Activated CD8-positive, alpha-beta memory T cell treated with anti-CD3 and anti-CD28 coated beads, Interleukin-2, amount 50 U/mL, for 48 hours (primary cell): ENCODE measurements at regions not wholly inside any gene's neighbourhood (a gene's known extent, or its start where the extent isn't known, plus 50 kb on each side); places are given as distances from the start of the nearest gene placed in this dataset.

Experiments used
- DNase-seq: peaks from one replicate; pipeline ENCODE4 v3.0.0-alpha.2; 2020

DNA sequence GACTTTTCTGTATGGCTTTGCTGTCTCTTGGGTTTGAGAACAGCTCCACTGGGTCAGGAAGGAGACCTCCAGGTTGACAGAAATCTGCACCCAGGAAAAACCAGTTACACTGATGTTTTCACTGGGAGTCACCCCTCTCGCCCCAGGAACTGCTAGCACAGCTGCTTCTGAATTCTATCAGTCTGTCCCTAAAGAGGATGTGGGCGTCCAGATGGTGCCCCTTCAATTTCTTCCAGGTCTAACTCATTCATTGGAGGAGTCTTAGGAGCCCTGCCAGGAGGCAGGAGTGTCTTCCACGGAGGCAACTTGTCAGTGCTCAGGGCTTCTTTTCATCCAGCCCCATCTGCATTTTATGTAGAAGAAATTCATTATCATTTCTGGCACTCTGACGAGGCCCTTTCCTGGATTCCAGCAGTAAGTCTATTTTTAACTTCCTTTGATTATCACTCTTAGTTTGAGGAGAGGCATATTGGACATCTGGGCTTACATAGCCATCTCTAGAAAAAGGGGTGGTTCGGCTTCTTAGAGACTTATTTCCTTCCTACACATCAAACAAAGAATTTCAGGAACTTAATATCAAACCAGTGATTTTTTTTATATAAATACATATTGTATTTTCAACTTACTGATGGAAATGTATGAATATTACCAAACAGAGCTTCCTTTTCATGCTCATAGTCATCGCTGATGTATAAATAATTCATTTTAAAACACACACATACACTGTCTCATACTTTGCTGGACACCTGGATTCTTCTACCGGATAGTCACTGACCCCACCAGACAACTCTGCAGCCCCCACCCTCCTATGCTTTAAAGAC is 148.8 kb downstream of the IRX2 start:
- DNase-seq = no peak

- no peak for DNase-seq
Observed at GRCh38 chr5:2598503-2598902, 153.0 kb downstream of the IRX2 start.

DNA sequence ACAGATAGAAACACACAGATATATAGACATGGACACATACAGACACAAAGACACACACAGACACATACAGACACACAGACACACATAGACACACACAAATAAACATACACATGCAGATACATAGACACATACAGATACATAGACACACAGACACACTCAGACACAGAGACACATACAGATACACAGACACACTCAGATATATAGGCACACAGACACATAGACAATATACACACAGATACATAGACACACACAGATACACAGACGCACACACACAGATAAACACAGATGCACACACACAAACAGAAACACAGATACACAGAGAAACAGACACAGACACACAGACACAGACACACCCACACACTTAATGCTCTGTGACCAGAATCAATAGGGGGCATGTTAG is 156.8 kb downstream of the IRX2 start:
- DNase-seq = no peak

DNA sequence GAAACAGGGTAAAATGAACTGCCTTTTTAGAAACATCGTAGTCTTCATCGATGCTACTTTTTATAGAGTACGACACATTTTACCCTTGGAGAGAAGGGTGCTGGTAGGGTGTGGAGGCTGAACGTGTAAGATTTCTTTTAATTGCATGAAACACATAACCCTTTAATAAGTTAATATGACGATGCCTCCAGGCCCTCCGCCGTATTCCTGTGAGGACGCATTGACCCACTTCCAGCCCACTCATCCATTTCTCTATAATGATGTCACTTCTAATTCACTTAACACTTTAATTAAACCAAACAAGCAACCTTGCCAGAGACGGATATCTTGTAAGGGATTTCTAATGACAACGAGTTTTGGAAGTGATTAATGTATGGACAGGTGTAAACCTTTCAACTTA is 158.7 kb downstream of the IRX2 start:
- DNase-seq = no peak

- DNase-seq = no peak
Observed at GRCh38 chr5:2591777-2592453, 159.6 kb downstream of the IRX2 start.

DNA sequence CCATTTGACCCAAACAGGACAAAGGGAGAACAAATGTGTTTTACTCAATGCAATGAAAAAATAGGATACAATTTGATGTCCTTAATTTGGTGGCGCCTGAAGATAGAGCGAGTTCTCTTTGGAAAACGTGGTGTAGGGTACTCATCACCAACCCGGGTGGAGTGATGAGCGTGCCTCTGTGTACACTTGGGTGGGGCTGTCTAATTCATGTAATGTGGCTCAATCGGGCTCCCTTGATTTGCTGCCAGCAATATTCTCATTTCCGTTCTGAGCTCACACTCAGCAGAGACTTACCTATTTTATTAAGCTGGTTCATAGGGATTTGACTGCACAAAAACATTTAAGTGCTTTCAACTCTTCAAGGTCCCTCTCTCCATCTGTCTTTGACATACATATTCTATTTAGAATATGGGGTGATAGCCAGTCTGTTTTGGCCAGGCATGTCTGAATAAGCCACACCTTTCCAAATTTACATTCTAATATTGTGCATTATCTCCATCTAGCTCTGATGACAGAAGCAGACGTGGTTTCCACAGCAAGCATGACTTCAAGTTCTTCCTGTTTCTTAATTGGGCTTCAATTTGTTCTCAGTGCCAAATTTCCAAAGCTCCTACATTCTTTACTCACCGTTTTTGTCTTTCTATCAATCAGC is 162.5 kb downstream of the IRX2 start:
- no peak for DNase-seq

- DNase-seq = no peak
Observed at GRCh38 chr5:2587189-2588031, 164.1 kb downstream of the IRX2 start.

DNA sequence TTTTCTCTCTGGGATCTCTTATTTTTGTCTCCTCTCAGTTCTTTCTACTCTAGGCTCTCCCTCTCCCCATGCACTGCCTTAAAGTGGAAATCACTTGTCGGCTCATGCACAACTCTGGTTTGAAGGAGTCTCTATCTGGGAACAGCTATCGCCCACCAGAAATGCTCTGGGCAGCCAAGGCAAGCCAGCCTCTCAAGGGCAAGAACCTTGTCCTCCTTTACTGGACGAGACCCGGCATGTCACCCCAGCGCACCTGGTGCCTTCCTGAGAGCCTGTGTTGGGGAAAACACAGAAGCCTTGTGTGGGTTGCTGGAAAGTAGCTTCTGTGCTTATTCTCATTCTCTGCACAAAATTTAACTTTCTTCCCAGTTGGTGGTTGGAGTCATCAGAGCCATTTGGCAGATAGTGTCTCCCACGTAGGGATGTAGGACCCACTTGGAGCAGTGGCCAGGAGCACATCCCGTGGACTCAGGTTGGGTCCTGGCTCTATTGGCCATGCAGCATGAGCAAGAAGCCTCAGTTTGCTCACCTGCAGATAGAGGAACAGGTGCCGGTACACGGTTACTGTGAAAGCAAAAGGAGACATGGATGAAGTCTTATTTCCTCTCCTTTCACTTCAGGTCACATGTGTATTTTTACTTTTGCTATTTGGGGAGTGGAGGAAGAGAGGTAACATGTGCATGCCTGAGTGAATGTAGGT is 165.3 kb downstream of the IRX2 start:
- DNase-seq = no peak

- DNase-seq = no peak
Observed at GRCh38 chr5:2584579-2585269, 166.8 kb downstream of the IRX2 start.

- DNase-seq = no peak
Observed at GRCh38 chr5:2582507-2582906, 169.0 kb downstream of the IRX2 start.

DNA sequence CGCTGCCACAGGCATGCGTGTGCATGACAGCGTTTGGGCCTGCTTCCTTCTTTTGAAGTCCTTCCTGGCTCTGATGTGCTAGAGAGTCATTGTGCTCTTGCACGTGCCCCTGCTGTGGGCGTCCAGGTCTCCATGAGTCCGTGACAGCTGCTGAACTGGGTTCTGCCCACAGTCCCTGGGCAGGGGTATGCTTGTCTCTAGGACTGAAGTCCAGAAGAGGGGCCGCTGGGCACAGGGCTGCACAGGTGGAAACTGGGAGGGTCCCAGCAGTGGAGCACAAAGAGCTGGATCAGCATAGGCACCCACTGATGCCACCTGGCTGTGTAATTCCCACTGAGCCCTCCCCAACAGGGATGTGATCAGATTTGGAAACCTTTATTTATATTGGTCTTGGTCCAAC is 169.4 kb downstream of the IRX2 start:
- DNase-seq = no peak

DNA sequence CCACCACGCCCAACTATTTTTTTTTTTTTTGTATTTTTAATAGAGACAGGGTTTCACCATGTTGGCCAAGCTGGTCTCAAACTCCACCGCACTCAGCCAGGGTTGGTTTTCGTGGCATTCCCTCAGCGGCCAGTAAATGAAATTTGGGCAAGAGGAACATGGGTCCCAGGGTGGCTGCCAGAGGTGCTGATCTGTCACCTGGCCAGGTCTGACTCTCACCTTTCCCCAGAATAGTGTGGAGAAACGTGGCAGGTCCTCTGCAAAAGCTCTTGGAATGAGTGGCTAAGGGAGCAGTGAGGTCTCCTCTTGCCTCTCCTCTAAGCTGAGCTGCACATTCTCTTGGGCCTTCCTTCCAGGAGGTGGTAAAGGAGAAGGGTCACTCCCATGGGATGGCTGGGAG is 170.1 kb downstream of the IRX2 start:
- no peak for DNase-seq

DNA sequence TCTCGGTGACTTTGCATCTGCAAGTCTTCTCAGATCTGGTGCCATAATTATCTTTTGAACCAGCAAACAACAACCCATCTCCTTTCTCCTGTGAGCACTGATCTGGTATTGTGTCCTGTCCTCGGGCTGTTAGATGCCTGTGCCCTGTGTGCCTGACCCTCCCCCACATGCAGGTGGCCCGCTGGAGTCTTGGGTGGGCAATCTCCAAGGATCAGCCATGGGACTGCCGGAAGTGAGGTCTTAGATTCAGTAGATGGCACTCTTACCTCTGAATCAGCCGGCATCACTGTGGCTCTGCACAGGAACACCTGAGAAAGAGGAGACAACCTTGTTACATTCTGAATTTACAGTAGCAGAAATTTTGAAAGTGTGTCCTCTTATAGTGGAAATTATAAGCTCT is 172.4 kb downstream of the IRX2 start:
- DNase-seq = no peak

- no peak for DNase-seq
Observed at GRCh38 chr5:2577312-2578036, 174.0 kb downstream of the IRX2 start.

DNA sequence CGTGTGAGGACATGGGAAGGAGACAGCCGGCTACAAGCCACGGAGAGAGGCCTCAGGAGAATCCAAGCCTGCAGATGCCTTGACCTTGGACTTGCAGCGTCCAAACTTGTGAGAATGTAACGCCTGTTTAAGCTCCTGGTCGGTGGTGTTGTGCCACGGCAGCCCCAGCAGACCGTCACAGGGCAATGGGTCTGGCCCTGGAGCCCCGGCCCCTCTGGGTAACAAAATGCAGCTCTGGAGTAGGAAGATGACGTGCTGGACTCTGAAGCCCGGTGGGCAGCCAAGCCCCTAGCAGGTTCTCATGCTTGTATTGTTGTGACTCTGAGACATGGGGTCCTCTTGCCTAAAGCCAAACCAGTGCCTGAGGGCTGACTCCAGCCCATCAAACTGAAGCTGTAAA is 174.7 kb downstream of the IRX2 start:
- DNase-seq = no peak

DNA sequence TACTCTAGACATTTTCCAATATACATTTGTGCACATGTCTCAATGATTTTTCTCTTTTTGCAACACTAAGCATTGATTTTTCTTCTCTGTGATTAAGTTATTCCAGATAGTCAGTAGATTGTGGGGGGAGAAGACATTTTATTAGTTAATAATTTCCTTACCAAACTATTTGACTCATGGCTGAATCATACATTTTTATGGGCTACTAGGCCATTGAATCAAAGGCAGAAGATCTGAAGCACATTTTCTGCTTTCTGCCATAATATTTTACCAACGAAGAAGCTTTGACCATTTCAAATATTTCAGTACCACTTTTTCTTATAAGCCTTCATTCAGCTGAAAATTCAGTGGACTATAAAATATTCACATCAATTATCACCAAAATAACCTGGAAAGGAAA is 175.6 kb downstream of the IRX2 start:
- no peak for DNase-seq

DNA sequence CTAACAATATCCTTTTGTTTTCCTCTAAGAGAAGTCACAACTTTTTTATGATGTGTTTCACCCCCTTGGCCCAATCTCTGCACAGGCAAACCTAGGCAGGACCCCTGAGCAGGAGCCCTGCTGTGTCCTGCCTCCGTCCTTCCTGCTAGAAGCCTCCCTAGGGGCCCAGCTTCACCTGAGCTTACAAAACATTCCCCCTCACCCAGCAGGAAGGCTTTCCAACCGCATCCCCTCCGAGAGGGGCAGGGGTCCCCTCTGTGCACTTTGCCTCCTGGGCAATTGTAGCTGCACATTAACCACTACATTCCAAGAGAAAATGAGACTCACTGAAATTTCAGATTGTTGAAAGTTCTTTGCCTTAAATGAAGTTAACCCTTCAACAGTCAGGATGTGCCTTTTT is 176.2 kb downstream of the IRX2 start:
- no peak for DNase-seq

DNA sequence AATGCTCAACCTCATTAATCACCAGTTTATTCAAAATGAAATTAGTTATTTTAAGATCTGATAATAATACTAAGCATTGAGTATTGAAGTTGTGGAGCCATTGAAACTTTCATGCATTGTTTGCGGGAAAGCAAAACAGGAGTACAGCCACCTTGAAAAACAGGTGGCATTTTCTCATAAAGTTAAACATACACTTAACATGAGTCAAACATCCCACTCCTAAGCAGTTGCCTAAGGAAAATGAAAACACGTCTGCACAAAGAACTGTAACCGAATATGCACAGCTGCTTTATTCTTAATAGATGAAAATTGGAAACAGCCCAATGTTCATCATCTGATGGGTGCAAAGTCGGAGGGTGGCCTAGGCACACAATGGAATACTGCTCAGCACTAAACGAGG is 177.3 kb downstream of the IRX2 start:
- DNase-seq = no peak

DNA sequence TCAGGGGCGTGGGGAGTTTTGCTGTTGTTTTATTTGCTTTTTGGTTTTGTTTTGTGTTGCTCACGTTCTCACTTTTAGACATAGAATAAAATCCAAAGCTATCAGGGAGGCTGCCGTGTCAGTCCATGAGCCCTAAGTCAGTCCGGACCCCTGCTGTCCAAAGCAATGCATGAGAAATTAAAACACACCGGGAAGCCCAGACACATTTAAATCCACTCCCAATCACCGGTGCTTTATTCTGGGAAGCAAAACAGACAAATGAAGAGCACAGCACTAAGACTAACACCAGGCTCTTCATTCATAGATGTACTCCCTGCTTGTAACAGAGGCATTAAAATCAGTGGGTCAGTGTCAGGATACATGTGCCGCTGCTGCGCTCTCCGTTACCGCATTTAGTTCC is 180.9 kb downstream of the IRX2 start:
- DNase-seq = no peak

GRCh38 chr5:2569774-2570542 is 181.5 kb downstream of the IRX2 start:
- DNase-seq = no peak
